ENCODE measurements at regions not wholly inside any gene's neighbourhood (a gene's known extent, or its start where the extent isn't known, plus 50 kb on each side); places are given as distances from the start of the nearest gene placed in this dataset.

GRCh38 chr5:101796427-101796826, 499.7 kb downstream of the SLCO4C1 start:
- intact Hi-C loops (cut with micrococcal nuclease; ENCODE audit: unreplicated experiment), result no loop called here
- Histone ChIP-seq H3K36me3 (ENCODE audit: insufficient read depth, low read length, poor library complexity, severe bottlenecking) (no peaks in the 10 kb centered on the region), H3K27ac (ENCODE audit: low read depth, low read length, poor library complexity, severe bottlenecking) (no peak overlapping the region), H3K27me3 (replicated peaks; ENCODE audit: insufficient read depth, low read depth, low read length, poor library complexity) (no peaks in the 10 kb centered on the region), H3K4me3 (ENCODE audit: low read depth, low read length, poor library complexity, severe bottlenecking) (no peak overlapping the region), H3K9me3 (ENCODE audit: low read depth, low read length, poor library complexity, severe bottlenecking) (no peaks in the 10 kb centered on the region), H3K4me1 (ENCODE audit: insufficient read depth, low read length, poor library complexity, severe bottlenecking) (no peaks in the 10 kb centered on the region)
- TF ChIP-seq EZH2 (IDR thresholded peaks at IDR 0.05; ENCODE audit: borderline replicate concordance, low read depth, low read length, poor library complexity, severe bottlenecking) (no peak), CTCF (conservative IDR thresholded peaks at IDR 0.05; ENCODE audit: low read depth, low read length) (no peak)
- BruUV-seq (replicated peaks), result no TSS peak
- no peak for DNase-seq (ENCODE audit: low spot score)
- ChIA-PET POLR2A (ENCODE audit: low non-redundant PET) (no interaction called here), CTCF (no interaction called here)

- Histone ChIP-seq H3K27me3 (replicated peaks; ENCODE audit: insufficient read depth, low read depth, low read length, poor library complexity) (no peaks in the 10 kb centered on the region), H3K9me3 (ENCODE audit: low read depth, low read length, poor library complexity, severe bottlenecking) (no peaks in the 10 kb centered on the region), H3K4me3 (ENCODE audit: low read depth, low read length, poor library complexity, severe bottlenecking) (no peak overlapping the region), H3K27ac (ENCODE audit: low read depth, low read length, poor library complexity, severe bottlenecking) (no peak overlapping the region), H3K36me3 (ENCODE audit: insufficient read depth, low read length, poor library complexity, severe bottlenecking) (no peaks in the 10 kb centered on the region), H3K4me1 (ENCODE audit: insufficient read depth, low read length, poor library complexity, severe bottlenecking) (no peaks in the 10 kb centered on the region)
- no TSS peak for BruUV-seq (replicated peaks)
- no peak for DNase-seq (ENCODE audit: low spot score)
- POLR2A ChIA-PET (ENCODE audit: low non-redundant PET), result no interaction called here
- TF ChIP-seq CTCF (conservative IDR thresholded peaks at IDR 0.05; ENCODE audit: low read depth, low read length) (no peak), EZH2 (IDR thresholded peaks at IDR 0.05; ENCODE audit: borderline replicate concordance, low read depth, low read length, poor library complexity, severe bottlenecking) (no peak)
- intact Hi-C loops (cut with micrococcal nuclease; ENCODE audit: unreplicated experiment), result no loop called here
- CTCF ChIA-PET, result no interaction called here
Observed at GRCh38 chr5:101788797-101789196, 507.3 kb downstream of the SLCO4C1 start.

GRCh38 chr5:101785090-101785489, 511.0 kb downstream of the SLCO4C1 start:
- Histone ChIP-seq H3K4me3 (ENCODE audit: low read depth, low read length, poor library complexity, severe bottlenecking) (no peak overlapping the region), H3K36me3 (ENCODE audit: insufficient read depth, low read length, poor library complexity, severe bottlenecking) (no peaks in the 10 kb centered on the region), H3K9me3 (ENCODE audit: low read depth, low read length, poor library complexity, severe bottlenecking) (no peaks in the 10 kb centered on the region), H3K27me3 (replicated peaks; ENCODE audit: insufficient read depth, low read depth, low read length, poor library complexity) (no peaks in the 10 kb centered on the region), H3K27ac (ENCODE audit: low read depth, low read length, poor library complexity, severe bottlenecking) (no peak overlapping the region), H3K4me1 (ENCODE audit: insufficient read depth, low read length, poor library complexity, severe bottlenecking) (no peaks in the 10 kb centered on the region)
- intact Hi-C loops (cut with micrococcal nuclease; ENCODE audit: unreplicated experiment), result no loop called here
- BruUV-seq (replicated peaks), result no TSS peak
- TF ChIP-seq CTCF (conservative IDR thresholded peaks at IDR 0.05; ENCODE audit: low read depth, low read length), result no peak
- ChIA-PET POLR2A (ENCODE audit: low non-redundant PET) (no interaction called here), CTCF (no interaction called here)
- no peak for DNase-seq (ENCODE audit: low spot score)

Data from A673 (cell line).